ENCODE measurements at regions not wholly inside any gene's neighbourhood (a gene's known extent, or its start where the extent isn't known, plus 50 kb on each side); places are given as distances from the start of the nearest gene placed in this dataset.

GRCh38 chr5:91690921-91691320 lies 307.8 kb upstream of the ARRDC3 start:
- Histone ChIP-seq H3K9me2 (ENCODE audit: insufficient read depth, low read length) (no peaks in the 10 kb centered on the region), H3K27me3 (ENCODE audit: insufficient read depth, low read depth, low read length) (no peaks in the 10 kb centered on the region), H3K27ac (ENCODE audit: low read length) (no peak overlapping the region), H2AFZ (ENCODE audit: low read depth, low read length) (no peak overlapping the region), H3K9ac (ENCODE audit: low read length) (no peak overlapping the region), H3F3A (ENCODE audit: insufficient read depth, low read length, poor library complexity, severe bottlenecking) (no peaks in the 10 kb centered on the region), H3K9me3 (ENCODE audit: low read length) (no peaks in the 10 kb centered on the region), H3K4me2 (ENCODE audit: low read length) (no peak overlapping the region), H3K79me2 (replicated peaks; ENCODE audit: insufficient read depth, low read length) (no peaks in the 10 kb centered on the region), H3K4me3 (ENCODE audit: low read length) (no peak overlapping the region), H3K36me3 (ENCODE audit: insufficient read depth, low read length) (no peaks in the 10 kb centered on the region), H4K20me1 (ENCODE audit: insufficient read depth) (no peaks in the 10 kb centered on the region)
- no peak for TF ChIP-seq SMC3 (conservative IDR thresholded peaks at IDR 0.05; ENCODE audit: poor library complexity)
- no peak for TF ChIP-seq POLR2AphosphoS5 (IDR thresholded peaks at IDR 0.05)
- TF ChIP-seq CTCF (IDR thresholded peaks at IDR 0.05; ENCODE audit: poor library complexity, severe bottlenecking) = no peak
- no peak for TF ChIP-seq EZH2 (IDR thresholded peaks at IDR 0.05; ENCODE audit: borderline replicate concordance, insufficient read depth, low read length, poor library complexity, severe bottlenecking)
- no peak for TF ChIP-seq EP300 (conservative IDR thresholded peaks at IDR 0.05; ENCODE audit: poor library complexity, severe bottlenecking)
- TF ChIP-seq RAD21 (conservative IDR thresholded peaks at IDR 0.05) = no peak

GRCh38 chr5:91687430-91687829 lies 304.3 kb upstream of the ARRDC3 start:
- no peak overlapping the region for H2AFZ ChIP-seq (ENCODE audit: low read depth, low read length)
- H3F3A ChIP-seq (ENCODE audit: insufficient read depth, low read length, poor library complexity, severe bottlenecking) = no peaks in the 10 kb centered on the region
- H3K79me2 ChIP-seq (replicated peaks; ENCODE audit: insufficient read depth, low read length) = no peaks in the 10 kb centered on the region
- H3K27ac ChIP-seq (ENCODE audit: low read length) = no peak overlapping the region
- H3K4me2 ChIP-seq (ENCODE audit: low read length) = no peak overlapping the region
- H3K9me3 ChIP-seq (ENCODE audit: low read length) = no peaks in the 10 kb centered on the region
- no peaks in the 10 kb centered on the region for H4K20me1 ChIP-seq (ENCODE audit: insufficient read depth)
- no peak overlapping the region for H3K4me3 ChIP-seq (ENCODE audit: low read length)
- no peak overlapping the region for H3K9ac ChIP-seq (ENCODE audit: low read length)
- H3K36me3 ChIP-seq (ENCODE audit: insufficient read depth, low read length) = no peaks in the 10 kb centered on the region
- TF ChIP-seq EZH2 (IDR thresholded peaks at IDR 0.05; ENCODE audit: borderline replicate concordance, insufficient read depth, low read length, poor library complexity, severe bottlenecking) = no peak
- no peaks in the 10 kb centered on the region for H3K27me3 ChIP-seq (ENCODE audit: insufficient read depth, low read depth, low read length)
- no peaks in the 10 kb centered on the region for H3K9me2 ChIP-seq (ENCODE audit: insufficient read depth, low read length)

GRCh38 chr5:91684625-91685024 lies 301.5 kb upstream of the ARRDC3 start:
- Histone ChIP-seq H3K9ac (ENCODE audit: low read length) (no peak overlapping the region), H3K27me3 (ENCODE audit: insufficient read depth, low read depth, low read length) (no peaks in the 10 kb centered on the region), H2AFZ (ENCODE audit: low read depth, low read length) (no peak overlapping the region), H3K4me2 (ENCODE audit: low read length) (no peak overlapping the region), H3K9me3 (ENCODE audit: low read length) (no peaks in the 10 kb centered on the region), H3K27ac (ENCODE audit: low read length) (no peak overlapping the region), H3K36me3 (ENCODE audit: insufficient read depth, low read length) (no peaks in the 10 kb centered on the region), H3K79me2 (replicated peaks; ENCODE audit: insufficient read depth, low read length) (no peaks in the 10 kb centered on the region), H3F3A (ENCODE audit: insufficient read depth, low read length, poor library complexity, severe bottlenecking) (no peaks in the 10 kb centered on the region), H3K9me2 (ENCODE audit: insufficient read depth, low read length) (no peaks in the 10 kb centered on the region), H4K20me1 (ENCODE audit: insufficient read depth) (no peaks in the 10 kb centered on the region), H3K4me3 (ENCODE audit: low read length) (no peak overlapping the region)
- TF ChIP-seq RAD21 (conservative IDR thresholded peaks at IDR 0.05) (no peak), CTCF (IDR thresholded peaks at IDR 0.05; ENCODE audit: poor library complexity, severe bottlenecking) (no peak), SMC3 (conservative IDR thresholded peaks at IDR 0.05; ENCODE audit: poor library complexity) (no peak), MXI1 (conservative IDR thresholded peaks at IDR 0.05; ENCODE audit: poor library complexity, severe bottlenecking) (no peak), EP300 (conservative IDR thresholded peaks at IDR 0.05; ENCODE audit: poor library complexity, severe bottlenecking) (no peak), POLR2AphosphoS5 (IDR thresholded peaks at IDR 0.05) (no peak), EZH2 (IDR thresholded peaks at IDR 0.05; ENCODE audit: borderline replicate concordance, insufficient read depth, low read length, poor library complexity, severe bottlenecking) (no peak), TAF1 (IDR thresholded peaks at IDR 0.05; ENCODE audit: low read depth) (no peak), REST (IDR thresholded peaks at IDR 0.05; ENCODE audit: borderline replicate concordance) (no peak)
